GM08714 (cell line): ENCODE measurements at regions not wholly inside any gene's neighbourhood (a gene's known extent, or its start where the extent isn't known, plus 50 kb on each side); places are given as distances from the start of the nearest gene placed in this dataset.
"Not testable (repeated sequence)": the region's sequence is repeated elsewhere in the genome, so short reads cannot be mapped to it uniquely, and the experiment has no call there.

Experiments used
- H3K4me3 ChIP-seq: fragments of 200-500 bp; sonication (Bioruptor generic); 2 replicates; pipeline ENCODE4 v1.5.1; 2014; ENCODE audit warnings: mild to moderate bottlenecking, low read length, inconsistent platforms
- ZNF274 ChIP-seq: IDR thresholded peaks from 2 replicates; pipeline ENCODE4 v1.6.1; 2012; ENCODE audit warnings: mild to moderate bottlenecking, low read depth, low read length

DNA sequence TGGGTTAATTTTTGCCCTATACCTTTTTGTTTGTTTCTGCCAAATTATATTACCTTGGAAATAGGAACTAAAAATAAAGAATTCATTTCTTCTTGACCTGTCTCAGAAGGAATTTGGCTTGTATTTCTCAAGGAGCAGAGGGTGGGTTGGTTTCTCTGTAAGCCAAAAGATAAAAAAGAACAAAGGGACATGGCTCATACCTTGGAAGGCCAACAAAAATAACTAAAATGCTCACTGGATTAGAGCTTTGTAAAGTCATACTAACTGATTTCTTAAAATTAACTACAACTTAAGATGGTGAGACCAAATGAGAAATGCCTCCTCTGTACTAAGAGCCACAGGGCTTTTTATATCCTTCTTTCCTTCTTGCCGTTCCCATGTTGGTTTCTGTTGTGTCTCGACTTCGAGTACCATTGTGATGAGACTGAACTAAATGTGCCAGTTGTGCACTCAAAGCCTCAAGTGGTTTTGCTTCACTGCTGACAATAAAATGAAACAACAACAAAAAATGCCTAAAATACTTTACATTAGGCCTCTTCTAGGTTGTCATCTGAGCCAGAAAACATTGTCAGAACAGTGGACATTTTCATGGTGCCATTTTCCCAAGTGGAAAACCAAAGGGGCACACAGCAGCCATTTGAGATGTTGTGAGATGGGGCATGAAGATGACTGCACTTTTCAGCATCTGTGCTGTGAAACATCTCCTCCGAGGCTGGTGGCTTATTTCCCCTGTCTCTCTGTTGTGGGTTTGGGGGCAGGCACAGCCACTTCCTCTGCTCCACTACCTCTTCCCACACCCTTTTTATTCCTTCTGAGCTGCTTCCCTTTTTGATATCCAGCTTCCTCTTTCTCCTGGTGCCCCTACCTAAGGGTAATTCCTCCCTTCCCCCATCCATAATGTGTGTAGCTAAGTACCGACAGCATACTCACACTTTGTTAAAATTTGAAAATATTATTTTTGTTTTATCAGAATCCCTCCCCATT lies 51.8 kb upstream of the AGR3 start:
- H3K4me3 ChIP-seq, result no peak overlapping the region; the same call in 1 of the 2 replicates
- no peak for TF ChIP-seq ZNF274

DNA sequence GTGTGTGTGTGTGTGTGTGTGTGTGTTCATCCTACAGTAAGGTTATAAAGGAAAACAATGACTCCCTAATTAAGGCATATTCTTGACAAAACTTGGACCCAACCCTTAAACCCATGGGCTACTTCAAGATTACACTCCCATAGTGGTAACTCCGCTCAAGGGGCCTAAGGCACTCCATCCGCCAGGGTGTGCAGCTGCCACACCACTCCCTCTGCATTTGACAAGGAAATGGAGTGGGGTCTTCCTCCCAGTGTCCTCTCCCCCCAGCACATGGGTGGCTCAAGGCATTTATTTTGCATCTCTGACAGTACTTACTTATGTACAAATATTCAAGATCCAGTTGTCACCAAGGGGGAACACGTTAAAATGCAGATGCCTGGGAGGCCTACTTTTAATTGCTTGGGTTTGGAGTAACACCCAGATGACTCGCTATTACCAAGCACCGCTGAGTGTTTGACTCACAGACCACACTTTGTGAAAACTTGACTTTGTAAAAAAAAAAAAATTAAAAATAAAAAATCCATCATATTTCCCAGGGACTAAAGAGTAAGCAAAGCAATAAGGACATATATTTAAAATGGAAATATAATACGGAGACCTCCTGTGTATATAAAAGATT lies 53.0 kb upstream of the AGR3 start:
- H3K4me3 ChIP-seq, result no peak overlapping the region
- no peak for TF ChIP-seq ZNF274

DNA sequence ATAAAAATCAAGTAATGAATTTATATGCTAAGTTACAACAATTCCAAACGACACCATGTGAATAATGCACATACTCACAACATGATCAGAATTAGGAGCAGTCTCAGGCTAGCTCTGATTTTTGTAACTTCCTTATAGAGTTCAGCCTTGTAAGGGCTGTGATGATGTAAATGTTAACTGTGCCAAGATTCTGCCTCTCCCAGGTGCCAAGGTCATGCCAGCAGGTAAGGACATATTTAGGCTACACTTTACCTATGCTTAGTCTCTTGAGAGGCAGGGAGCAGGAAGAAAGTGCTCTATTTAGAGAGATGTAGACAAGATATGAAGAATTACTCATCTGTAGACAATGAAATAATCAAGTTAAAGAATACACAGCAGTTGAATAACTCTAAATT lies 53.6 kb upstream of the AGR3 start:
- H3K4me3 ChIP-seq, result no peak overlapping the region
- no peak for TF ChIP-seq ZNF274

DNA sequence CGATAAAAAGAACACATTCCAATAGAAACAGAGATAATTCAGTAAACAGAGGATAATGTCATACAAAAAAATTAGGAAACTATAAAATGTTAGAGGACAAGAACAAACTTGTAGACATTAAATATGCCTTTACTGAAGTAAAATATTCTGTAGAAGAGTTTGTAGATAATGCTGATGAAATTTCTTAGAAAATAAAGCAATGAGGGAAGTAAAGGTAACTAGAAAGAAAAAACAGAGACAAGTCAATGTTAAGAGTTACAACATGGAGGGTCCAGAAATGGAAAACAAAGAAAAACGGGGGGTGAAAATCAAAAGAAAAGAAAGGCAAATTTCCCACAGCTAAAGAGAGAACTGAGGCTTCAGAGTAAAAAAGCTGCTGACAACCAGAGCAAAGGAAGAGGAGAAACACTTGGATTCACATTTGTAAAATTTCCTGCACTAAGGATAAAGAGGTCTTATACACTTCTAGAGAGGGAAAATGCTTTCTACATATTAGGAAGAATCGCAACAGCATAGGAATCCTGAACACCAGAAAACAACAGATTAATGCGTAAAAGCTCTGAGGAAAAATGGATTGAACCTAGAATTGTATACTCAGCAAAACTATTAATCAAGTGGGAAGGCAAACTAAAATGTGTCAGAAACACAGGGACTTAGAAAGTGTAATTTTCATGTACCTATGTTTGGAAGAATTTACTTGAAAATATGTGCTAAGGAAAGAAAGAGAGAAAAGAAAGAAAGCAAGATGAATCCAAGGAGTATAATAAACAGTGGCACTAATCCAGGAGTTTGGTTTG lies 55.0 kb upstream of the AGR3 start:
- H3K4me3 ChIP-seq, result no peak overlapping the region
- no peak for TF ChIP-seq ZNF274

DNA sequence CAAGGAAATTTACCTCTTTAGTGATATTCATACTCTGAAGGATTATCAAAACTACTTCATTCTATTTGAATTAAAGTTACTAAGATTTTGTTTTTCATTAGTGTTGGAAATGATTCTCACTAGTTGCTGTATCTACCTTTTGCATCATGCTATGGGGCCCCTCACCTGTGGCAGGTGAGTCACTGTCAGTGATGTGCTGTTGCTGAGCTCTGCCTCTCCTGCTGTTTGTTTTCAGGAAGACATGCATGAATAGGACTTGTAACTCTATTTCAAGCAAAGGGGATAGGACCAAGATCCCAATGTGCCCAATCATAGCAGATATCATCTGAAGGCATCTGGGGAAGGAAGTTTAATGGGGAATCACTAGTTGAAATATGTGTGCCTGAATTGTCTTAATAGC lies 57.4 kb upstream of the AGR3 start:
- H3K4me3 ChIP-seq, result no peak overlapping the region
- TF ChIP-seq ZNF274, result no peak

DNA sequence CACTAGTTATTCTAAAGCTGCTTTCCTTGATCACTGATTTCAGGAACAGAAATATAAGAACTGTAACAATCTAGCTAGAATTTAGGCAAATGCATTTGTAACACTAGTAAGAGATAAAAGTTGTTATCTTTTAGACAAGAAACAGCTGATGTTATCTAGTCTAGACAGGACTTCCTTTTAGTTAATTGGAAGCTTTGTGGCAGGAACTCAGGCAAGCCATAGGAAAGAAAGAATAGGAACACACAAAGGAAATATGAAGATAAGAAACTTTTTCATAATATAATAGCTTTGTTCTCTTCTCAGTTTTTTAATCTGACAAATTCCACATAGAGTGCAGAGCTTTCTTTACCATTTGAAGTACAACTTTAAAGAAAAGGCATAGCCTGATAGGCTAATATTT lies 59.0 kb upstream of the AGR3 start:
- no peak for TF ChIP-seq ZNF274
- no peak overlapping the region for H3K4me3 ChIP-seq

DNA sequence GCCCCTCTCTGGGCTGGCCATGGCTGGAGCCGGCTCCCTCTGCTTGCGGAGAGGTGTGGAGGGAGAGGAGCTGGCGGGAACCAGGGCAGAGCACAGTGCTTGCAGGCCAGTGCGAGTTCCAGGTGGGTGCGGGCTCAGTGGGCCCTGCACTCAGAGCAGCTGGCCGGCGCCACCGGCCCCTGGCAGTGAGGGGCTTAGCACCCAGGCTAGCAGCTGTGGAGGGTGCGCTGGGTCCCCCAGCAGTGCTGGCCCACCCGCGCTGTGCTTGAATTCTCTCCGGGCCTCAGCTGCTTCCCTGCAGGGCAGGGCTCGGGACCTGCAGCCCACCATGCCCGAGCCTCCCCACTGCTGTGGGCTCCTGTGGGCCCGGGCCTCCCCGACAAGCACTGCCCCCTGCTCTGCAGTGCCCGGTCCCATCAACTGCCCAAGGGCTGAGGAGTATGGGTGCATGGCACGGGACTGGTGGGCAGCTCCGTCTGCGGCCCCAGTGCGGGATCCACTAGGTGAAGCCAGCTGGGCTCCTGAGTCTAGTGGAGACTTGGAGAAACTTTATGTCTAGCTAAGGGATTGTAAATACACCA lies 61.2 kb upstream of the AGR3 start:
- H3K4me3 ChIP-seq, result no peak overlapping the region

DNA sequence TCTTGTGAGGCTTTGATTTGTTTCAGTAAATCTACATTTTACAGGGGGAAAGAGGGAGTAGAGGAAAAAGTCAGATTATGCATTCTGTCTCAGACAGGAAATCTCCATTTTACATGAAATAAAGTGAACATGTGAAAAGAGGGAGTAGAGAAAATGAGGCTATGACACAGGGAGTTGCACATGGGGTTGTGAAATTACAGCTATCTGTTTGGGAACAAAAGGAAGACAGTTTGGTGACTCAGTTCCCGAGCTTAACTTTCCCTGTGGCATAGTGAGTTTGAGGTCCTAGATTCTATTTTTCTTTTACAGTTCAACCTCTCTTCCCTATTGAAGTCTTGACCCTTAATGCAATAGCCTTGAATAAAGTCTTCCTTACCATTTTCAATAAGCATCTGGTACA lies 63.2 kb upstream of the AGR3 start:
- no peak overlapping the region for H3K4me3 ChIP-seq
- TF ChIP-seq ZNF274, result no peak

More for the DNA sequence above, 61.2 kb upstream of the AGR3 start:
- TF ChIP-seq ZNF274, result no peak

DNA sequence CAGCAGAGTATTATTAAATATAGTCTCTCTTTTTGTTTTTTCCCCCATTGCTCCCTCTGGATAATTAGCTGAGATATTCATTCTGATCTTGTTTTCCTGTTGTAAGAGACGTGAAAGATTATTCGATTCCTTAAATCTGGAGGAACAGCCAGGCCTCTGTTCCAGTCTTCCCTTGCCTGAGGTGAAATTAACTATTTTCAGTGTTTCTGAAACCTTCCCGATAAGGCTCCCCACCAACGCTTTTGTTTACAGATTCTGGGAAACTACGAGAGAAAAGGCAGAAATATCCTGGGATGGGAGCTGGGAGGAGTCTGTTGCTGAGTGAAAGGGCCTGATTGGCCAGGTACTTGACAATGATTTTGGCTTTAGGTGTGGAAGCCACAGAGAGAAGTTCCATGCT lies 63.6 kb upstream of the AGR3 start:
- no peak overlapping the region for H3K4me3 ChIP-seq
- TF ChIP-seq ZNF274, result no peak

DNA sequence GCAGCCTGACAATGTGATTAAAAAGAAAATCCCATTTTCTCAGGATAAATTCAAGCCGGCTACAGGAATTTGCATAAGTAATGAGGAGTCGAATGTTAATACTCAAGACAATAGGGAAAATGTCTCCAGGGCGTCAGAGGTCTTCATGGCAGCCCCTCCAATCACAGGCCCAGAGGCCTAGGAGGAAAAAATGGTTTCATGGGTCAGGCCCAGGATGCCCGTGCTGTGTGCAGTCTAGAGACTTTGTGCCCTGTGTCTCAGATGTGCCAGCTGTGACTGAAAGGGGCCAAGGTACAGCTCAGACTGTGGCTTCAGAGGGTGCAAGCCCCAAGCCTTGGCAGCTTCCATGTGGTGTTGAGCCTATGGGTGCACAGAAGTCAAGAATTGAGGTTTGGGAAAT lies 66.3 kb upstream of the AGR3 start:
- H3K4me3 ChIP-seq, result not testable (repeated sequence)

DNA sequence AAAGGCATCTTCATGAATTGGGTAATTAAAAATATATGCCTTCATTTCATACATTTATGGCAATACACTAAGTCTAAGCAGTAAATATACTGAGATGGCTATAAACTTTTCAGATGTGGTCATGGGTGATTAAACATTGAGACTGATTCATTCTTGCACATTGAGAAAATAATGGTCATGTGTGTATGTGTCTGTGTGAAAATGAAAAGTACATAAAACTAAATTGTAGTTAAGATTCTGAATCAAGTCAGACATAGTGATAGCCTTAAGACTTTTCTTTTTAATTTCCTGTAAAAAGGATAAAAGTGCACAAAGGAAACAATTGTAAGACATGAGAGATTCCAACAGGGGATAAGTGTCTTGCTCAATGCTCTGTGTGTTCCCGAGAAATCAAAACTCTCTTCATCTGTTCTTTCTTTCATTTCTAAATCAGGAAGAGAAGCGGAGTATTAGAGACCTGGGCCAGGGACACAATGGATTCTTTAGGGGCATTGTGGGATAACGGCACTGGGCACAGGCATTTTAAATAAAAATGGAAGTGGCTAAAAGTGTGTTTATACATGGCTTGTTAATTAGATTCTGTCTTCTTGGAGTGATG lies 69.8 kb upstream of the AGR3 start:
- no peak for TF ChIP-seq ZNF274
- H3K4me3 ChIP-seq, result no peak overlapping the region

DNA sequence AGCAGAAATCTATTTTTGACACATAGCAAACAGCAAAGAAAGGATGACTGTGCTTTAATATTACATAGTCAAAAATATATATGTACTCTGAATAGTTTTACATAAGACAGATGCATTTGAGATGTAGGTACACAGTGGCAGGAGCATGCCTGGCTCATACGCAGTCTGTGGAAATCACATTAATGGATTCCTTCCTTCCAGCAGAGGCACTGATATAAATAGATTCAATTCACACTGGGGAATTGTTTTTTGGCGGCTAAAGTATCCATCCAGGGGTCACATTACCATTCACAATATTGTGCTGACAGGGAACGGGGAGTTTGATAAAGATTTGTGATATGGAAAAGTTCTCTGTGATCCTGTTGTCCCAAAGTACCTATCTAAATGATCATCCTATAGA lies 72.5 kb upstream of the AGR3 start:
- no peak for TF ChIP-seq ZNF274

DNA sequence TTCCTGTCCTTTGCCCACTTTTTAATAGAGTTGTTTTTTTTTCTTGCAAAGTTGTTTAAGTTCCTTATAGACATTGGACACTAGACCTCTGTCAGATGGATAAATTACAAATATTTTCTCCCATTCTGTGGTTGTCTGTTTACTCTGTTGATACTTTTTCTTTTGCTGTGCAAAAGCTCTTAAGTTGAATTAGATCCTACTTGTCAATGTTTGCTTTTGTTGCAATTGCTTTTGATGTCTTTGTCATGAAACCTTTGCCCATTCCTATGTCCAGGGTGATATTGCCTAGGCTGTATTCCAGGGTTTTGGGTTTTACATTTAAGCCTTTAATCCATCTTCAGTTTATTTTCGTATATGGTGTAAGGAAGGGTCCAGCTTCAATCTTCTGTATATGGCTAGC lies 76.9 kb upstream of the AGR3 start:
- H3K4me3 ChIP-seq, result no peak overlapping the region
- TF ChIP-seq ZNF274, result no peak

More for the DNA sequence above, 72.5 kb upstream of the AGR3 start:
- H3K4me3 ChIP-seq, result no peak overlapping the region

DNA sequence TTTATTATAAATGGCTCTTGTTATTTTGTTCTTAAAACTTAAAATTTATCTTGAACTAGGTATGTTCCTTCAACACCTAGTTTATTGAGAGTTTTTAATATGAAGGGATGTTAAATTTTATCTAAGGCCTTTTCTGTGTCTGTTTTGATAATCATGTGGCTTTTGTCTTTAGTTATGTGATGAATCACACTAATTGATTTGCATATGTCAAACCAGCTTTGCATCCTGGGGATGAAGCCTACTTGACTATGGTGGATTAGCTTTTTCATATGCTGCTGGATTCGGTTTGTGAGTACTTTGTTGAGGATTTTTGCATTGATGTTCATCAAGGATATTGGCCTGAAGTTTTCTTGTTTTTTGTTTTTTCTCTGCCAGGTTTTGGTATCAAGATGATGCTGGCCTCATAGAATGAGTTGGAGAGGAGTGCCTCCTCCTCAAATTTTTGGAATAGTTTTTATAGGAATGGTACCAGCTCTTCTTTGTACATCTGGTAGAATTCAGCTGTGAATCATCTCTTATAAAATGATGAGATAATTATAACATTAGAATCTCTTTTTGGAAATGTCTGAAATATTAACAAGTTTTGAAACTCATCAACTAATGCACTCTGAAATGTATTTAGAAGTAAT lies 78.7 kb upstream of the AGR3 start:
- no peak overlapping the region for H3K4me3 ChIP-seq
- TF ChIP-seq ZNF274, result no peak
